GM12873 (cell line): ENCODE measurements at regions not wholly inside any gene's neighbourhood (a gene's known extent, or its start where the extent isn't known, plus 50 kb on each side); places are given as distances from the start of the nearest gene placed in this dataset.

Experiments used
- CTCF ChIP-seq: IDR thresholded peaks from 2 replicates; pipeline ENCODE4 v1.5.1; 2012; ENCODE audit warnings: low read depth, mild to moderate bottlenecking, moderate library complexity, low read length, control low read depth; ENCODE audit not compliant: insufficient read depth; ENCODE audit errors: missing control alignments

- TF ChIP-seq CTCF = no peak
Observed at GRCh38 chr5:179468696-179469095, 81.7 kb upstream of the RUFY1 start.

- TF ChIP-seq CTCF = no peak
Observed at GRCh38 chr5:179467441-179467840, 82.9 kb upstream of the RUFY1 start.

- no peak for TF ChIP-seq CTCF
Observed at GRCh38 chr5:179464631-179465030, 85.7 kb upstream of the RUFY1 start.

GRCh38 chr5:179462040-179462439, 88.3 kb upstream of the RUFY1 start:
- TF ChIP-seq CTCF = no peak

- TF ChIP-seq CTCF = no peak
Observed at GRCh38 chr5:179461576-179461975, 88.8 kb upstream of the RUFY1 start.

GRCh38 chr5:179459771-179460170, 90.6 kb upstream of the RUFY1 start:
- TF ChIP-seq CTCF = no peak

- TF ChIP-seq CTCF = no peak
Observed at GRCh38 chr5:179457612-179458011, 92.7 kb upstream of the RUFY1 start.
